ENCODE measurements at regions not wholly inside any gene's neighbourhood (a gene's known extent, or its start where the extent isn't known, plus 50 kb on each side); places are given as distances from the start of the nearest gene placed in this dataset.

- H3K4me3 ChIP-seq (ENCODE audit: low read depth, low read length): no peak overlapping the region
- no peak for DNase-seq (ENCODE audit: low read depth)
- H3K27me3 ChIP-seq (ENCODE audit: control insufficient read depth, insufficient read depth, low read length): peaks cover 3% of the 10 kb centered on the region
- no peak for TF ChIP-seq CTCF (IDR thresholded peaks at IDR 0.05; ENCODE audit: insufficient read depth, low read length, poor library complexity, severe bottlenecking)
- no peaks in the 10 kb centered on the region for H3K36me3 ChIP-seq (ENCODE audit: control insufficient read depth, insufficient read depth, low read length)
These were observed 194.5 kb downstream of the OPA1 start for GRCh38 chr3:193787496-193787870.

- Histone ChIP-seq H3K4me3 (ENCODE audit: low read depth, low read length) (no peak overlapping the region), H3K27me3 (ENCODE audit: control insufficient read depth, insufficient read depth, low read length) (peaks cover 3% of the 10 kb centered on the region), H3K36me3 (ENCODE audit: control insufficient read depth, insufficient read depth, low read length) (no peaks in the 10 kb centered on the region)
- peak; percentile 84 for TF ChIP-seq CTCF (IDR thresholded peaks at IDR 0.05; ENCODE audit: insufficient read depth, low read length, poor library complexity, severe bottlenecking)
- DNase-seq (ENCODE audit: low read depth): no peak
These were observed 195.4 kb downstream of the OPA1 start for GRCh38 chr3:193788189-193788991.

DNA sequence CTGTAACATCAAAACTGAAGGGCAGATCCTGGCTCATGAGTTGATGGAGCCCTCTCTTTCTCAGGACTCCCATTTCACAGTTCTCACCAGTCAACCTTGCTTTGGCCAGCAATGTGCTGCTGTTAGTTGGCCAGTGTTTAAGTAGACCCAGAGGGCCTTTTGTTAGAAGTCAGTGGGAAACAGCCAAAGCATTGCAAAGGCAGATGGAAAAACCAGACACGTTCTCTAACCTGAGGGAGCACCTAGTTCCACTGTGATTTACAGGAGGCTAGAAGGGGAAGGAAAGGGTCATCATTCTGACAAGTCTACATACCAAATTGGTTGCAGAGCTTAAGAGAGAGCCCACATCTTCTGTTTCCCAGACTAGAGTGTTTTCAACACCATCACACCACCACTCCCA, 196.4 kb downstream of the OPA1 start:
- peaks cover 3% of the 10 kb centered on the region for H3K27me3 ChIP-seq (ENCODE audit: control insufficient read depth, insufficient read depth, low read length)
- no peak overlapping the region for H3K4me3 ChIP-seq (ENCODE audit: low read depth, low read length)
- TF ChIP-seq CTCF (IDR thresholded peaks at IDR 0.05; ENCODE audit: insufficient read depth, low read length, poor library complexity, severe bottlenecking): no peak
- H3K36me3 ChIP-seq (ENCODE audit: control insufficient read depth, insufficient read depth, low read length): no peaks in the 10 kb centered on the region
- no peak for DNase-seq (ENCODE audit: low read depth)

- no peak for TF ChIP-seq CTCF (IDR thresholded peaks at IDR 0.05; ENCODE audit: insufficient read depth, low read length, poor library complexity, severe bottlenecking)
- Histone ChIP-seq H3K36me3 (ENCODE audit: control insufficient read depth, insufficient read depth, low read length) (no peaks in the 10 kb centered on the region), H3K27me3 (ENCODE audit: control insufficient read depth, insufficient read depth, low read length) (peaks cover 3% of the 10 kb centered on the region), H3K4me3 (ENCODE audit: low read depth, low read length) (no peak overlapping the region)
- DNase-seq (ENCODE audit: low read depth): no peak
These were observed 197.3 kb downstream of the OPA1 start for GRCh38 chr3:193790086-193790990.

DNA sequence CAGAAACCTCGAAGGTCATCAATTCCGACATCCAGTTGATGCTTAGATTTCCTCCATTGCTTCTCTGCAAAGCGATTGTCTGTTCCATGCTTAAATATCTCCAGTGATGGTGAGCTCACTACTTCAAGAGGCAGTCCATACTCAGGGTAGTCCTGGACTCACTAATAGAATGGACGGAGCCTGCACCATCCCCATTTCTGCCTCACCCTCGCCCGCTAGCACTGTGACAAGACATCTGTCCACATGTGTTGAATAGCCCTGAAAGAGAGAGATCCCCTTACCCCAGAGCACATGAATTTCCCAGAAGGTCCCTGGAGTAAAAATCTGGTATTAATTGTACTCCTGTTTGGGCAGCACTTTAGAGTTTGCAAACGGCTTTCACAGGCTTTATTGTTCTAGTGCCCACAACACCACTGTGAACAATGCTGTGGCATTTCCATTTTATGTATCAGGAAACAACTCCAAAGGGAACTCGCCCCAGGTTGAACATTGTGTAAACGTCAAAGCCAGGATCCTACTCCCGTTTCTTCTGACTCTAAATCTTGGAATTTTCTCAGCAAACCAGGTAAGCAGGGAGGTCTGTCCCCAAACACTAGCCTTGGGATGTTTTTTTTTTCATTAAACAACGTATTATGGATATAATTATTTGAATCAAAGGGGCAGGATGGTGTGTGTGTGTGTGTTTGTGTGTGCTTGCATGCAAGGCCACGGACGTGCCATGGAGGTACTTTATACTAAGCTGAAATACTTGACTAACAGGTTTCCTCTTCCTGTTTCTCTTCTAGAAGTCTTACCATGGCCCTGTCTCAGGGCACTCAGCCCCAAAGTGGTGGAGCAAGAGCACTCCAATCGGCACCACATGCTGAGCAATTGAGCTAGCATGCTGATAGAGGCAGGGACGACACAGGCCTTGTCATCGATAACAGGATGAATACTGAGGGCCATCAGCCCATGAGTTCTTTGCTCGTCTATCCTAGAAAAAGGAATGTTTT, 198.3 kb downstream of the OPA1 start:
- Histone ChIP-seq H3K36me3 (ENCODE audit: control insufficient read depth, insufficient read depth, low read length) (no peaks in the 10 kb centered on the region), H3K27me3 (ENCODE audit: control insufficient read depth, insufficient read depth, low read length) (peaks cover 3% of the 10 kb centered on the region), H3K4me3 (ENCODE audit: low read depth, low read length) (no peak overlapping the region)
- TF ChIP-seq CTCF (IDR thresholded peaks at IDR 0.05; ENCODE audit: insufficient read depth, low read length, poor library complexity, severe bottlenecking): no peak
- no peak for DNase-seq (ENCODE audit: low read depth)
